Mesendoderm (in vitro differentiated cells): ENCODE measurements at regions not wholly inside any gene's neighbourhood (a gene's known extent, or its start where the extent isn't known, plus 50 kb on each side); places are given as distances from the start of the nearest gene placed in this dataset.
"Not testable (repeated sequence)": the region's sequence is repeated elsewhere in the genome, so short reads cannot be mapped to it uniquely, and the experiment has no call there.

Experiments used
- DNase-seq: peaks from one replicate; pipeline ENCODE4 v3.0.0; 2013
- H2AK5ac ChIP-seq: 2 replicates; pipeline ENCODE4 v1.6.1; 2013; ENCODE audit warnings: low read length, inconsistent platforms
- H2BK120ac ChIP-seq: 2 replicates; pipeline ENCODE4 v1.6.1; 2013; ENCODE audit warnings: low read depth, mild to moderate bottlenecking, low read length, moderate library complexity, mixed read lengths
- H2BK15ac ChIP-seq: replicated peaks from 2 replicates; pipeline ENCODE4 v1.6.1; 2013; ENCODE audit warnings: low read depth, mild to moderate bottlenecking, moderate library complexity
- H2BK5ac ChIP-seq: 2 replicates; pipeline ENCODE4 v1.6.1; 2013; ENCODE audit warnings: low read length, inconsistent platforms
- H3K18ac ChIP-seq: 2 replicates; pipeline ENCODE4 v1.6.1; 2013; ENCODE audit warnings: mild to moderate bottlenecking, low read length, mixed read lengths
- H3K23ac ChIP-seq: one replicate; pipeline ENCODE4 v1.6.1; 2013; ENCODE audit warnings: low read length
- H3K27ac ChIP-seq: 2 replicates; pipeline ENCODE4 v1.5.1; 2013; ENCODE audit warnings: low read depth, mild to moderate bottlenecking, inconsistent platforms, low read length, moderate library complexity
- H3K27me3 ChIP-seq: 2 replicates; pipeline ENCODE4 v1.6.1; 2013; ENCODE audit warnings: low read length, control low read depth, mild to moderate bottlenecking, inconsistent platforms; ENCODE audit not compliant: insufficient read depth, poor library complexity
- H3K36me3 ChIP-seq: 2 replicates; pipeline ENCODE4 v1.6.1; 2013; ENCODE audit warnings: low read length, inconsistent platforms; ENCODE audit not compliant: control insufficient read depth, insufficient read depth
- H3K4ac ChIP-seq: one replicate; pipeline ENCODE4 v1.6.1; 2013; ENCODE audit warnings: low read depth, mild to moderate bottlenecking, low read length, moderate library complexity
- H3K4me1 ChIP-seq: 2 replicates; pipeline ENCODE4 v1.6.1; 2013; ENCODE audit warnings: low read depth, low read length, inconsistent platforms; ENCODE audit not compliant: control insufficient read depth
- H3K4me2 ChIP-seq: 2 replicates; pipeline ENCODE4 v1.6.1; 2013; ENCODE audit warnings: low read length
- H3K4me3 ChIP-seq: 2 replicates; pipeline ENCODE4 v1.5.1; 2013; ENCODE audit warnings: mild to moderate bottlenecking, low read length
- H3K56ac ChIP-seq: one replicate; pipeline ENCODE4 v1.6.1; 2013; ENCODE audit warnings: low read length
- H3K79me1 ChIP-seq: 2 replicates; pipeline ENCODE4 v1.6.1; 2013; ENCODE audit warnings: low read length, inconsistent platforms
- H3K79me2 ChIP-seq: 2 replicates; pipeline ENCODE4 v1.6.1; 2013; ENCODE audit warnings: mild to moderate bottlenecking, low read length; ENCODE audit not compliant: control insufficient read depth, insufficient read depth
- H3K9ac ChIP-seq: 2 replicates; pipeline ENCODE4 v1.6.1; 2013; ENCODE audit warnings: low read length, inconsistent platforms
- H4K5ac ChIP-seq: one replicate; pipeline ENCODE4 v1.6.1; 2013; ENCODE audit warnings: low read length
- H4K8ac ChIP-seq: one replicate; pipeline ENCODE4 v1.6.1; 2013; ENCODE audit warnings: low read depth, mild to moderate bottlenecking, control low read depth, low read length, moderate library complexity
- WGBS: extraction: QIAGEN DNeasy Blood & Tissue Kit; methylation state at CpG from one replicate; pipeline ENCODE4 v1.1.7; 2013; ENCODE audit warnings: low lambda C conversion rate, missing lambda C conversion rate; ENCODE audit not compliant: insufficient coverage; ENCODE audit errors: extremely low coverage; 5-methylcytosine and 5-hydroxymethylcytosine counted together

DNA sequence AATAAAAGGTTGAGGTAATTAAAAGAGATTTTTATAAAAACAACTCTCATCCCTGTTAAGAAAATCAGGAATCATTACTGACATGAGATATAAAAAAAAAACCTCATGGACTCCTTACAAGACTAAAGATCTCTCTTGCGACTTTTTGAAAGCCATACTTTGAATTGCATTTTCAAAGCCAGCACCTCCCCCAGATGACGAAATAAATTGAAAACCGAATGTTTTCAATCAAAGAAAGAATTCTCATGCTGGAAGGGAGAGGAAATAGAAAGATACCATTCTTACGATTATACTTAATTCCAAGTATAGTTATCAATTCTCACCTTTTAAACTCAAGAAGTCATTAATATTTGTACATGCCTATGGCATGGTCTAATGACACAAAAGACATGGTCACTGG is 452.3 kb downstream of the GJA1 start:
- no peak for DNase-seq
- H3K27ac ChIP-seq: no peak overlapping the region
- H3K4me3 ChIP-seq: no peak overlapping the region
- no peaks in the 10 kb centered on the region for H3K79me1 ChIP-seq
- no peak overlapping the region for H2BK120ac ChIP-seq
- H3K18ac ChIP-seq: no peak overlapping the region
- no peak overlapping the region for H2AK5ac ChIP-seq
- H2BK5ac ChIP-seq: no peak overlapping the region
- H3K79me2 ChIP-seq: no peaks in the 10 kb centered on the region
- no peak overlapping the region for H3K23ac ChIP-seq
- H3K4ac ChIP-seq: no peak overlapping the region
- no peak overlapping the region for H3K56ac ChIP-seq
- H2BK15ac ChIP-seq: no peak overlapping the region
- WGBS: no CpG with 5 or more reads among the region's 4 CpGs
- H4K5ac ChIP-seq: no peak overlapping the region
- H3K9ac ChIP-seq: no peak overlapping the region
- H3K4me1 ChIP-seq: peaks cover 4% of the 10 kb centered on the region
- no peak overlapping the region for H4K8ac ChIP-seq
- H3K4me2 ChIP-seq: no peak overlapping the region
- no peaks in the 10 kb centered on the region for H3K27me3 ChIP-seq
- H3K36me3 ChIP-seq: no peaks in the 10 kb centered on the region

GRCh38 chr6:121890307-121890910 is 455.0 kb downstream of the GJA1 start:
- Histone ChIP-seq H3K23ac (no peak overlapping the region), H2AK5ac (no peak overlapping the region), H3K36me3 (no peaks in the 10 kb centered on the region), H3K9ac (peak overlapping the region; percentile 17), H2BK15ac (no peak overlapping the region), H3K56ac (peak overlapping the region; percentile 73), H2BK5ac (peak overlapping the region; percentile 94), H3K27ac (peak overlapping the region; percentile 94), H4K8ac (peak overlapping the region; percentile 39), H3K4ac (peak overlapping the region; percentile 96), H2BK120ac (peak overlapping the region; percentile 96), H3K4me2 (no peak overlapping the region), H3K4me1 (peaks cover 4% of the 10 kb centered on the region), H3K79me2 (no peaks in the 10 kb centered on the region), H4K5ac (no peak overlapping the region), H3K4me3 (no peak overlapping the region), H3K79me1 (no peaks in the 10 kb centered on the region), H3K27me3 (no peaks in the 10 kb centered on the region), H3K18ac (peak overlapping the region; percentile 94)
- WGBS: no CpG with 5 or more reads among the region's 2 CpGs
- peak; percentile 98 for DNase-seq

GRCh38 chr6:121895731-121896130 is 460.3 kb downstream of the GJA1 start:
- H4K8ac ChIP-seq, H3K27ac ChIP-seq, H2AK5ac ChIP-seq, H2BK120ac ChIP-seq, H3K27me3 ChIP-seq, H3K9ac ChIP-seq, H3K79me2 ChIP-seq, H3K36me3 ChIP-seq, H3K18ac ChIP-seq, H3K4me2 ChIP-seq, H3K79me1 ChIP-seq, H3K4me1 ChIP-seq, H3K56ac ChIP-seq, H4K5ac ChIP-seq, H3K23ac ChIP-seq, H3K4ac ChIP-seq, H2BK5ac ChIP-seq, H3K4me3 ChIP-seq, H2BK15ac ChIP-seq: not testable (repeated sequence)
- WGBS: no CpG with 5 or more reads among the region's 5 CpGs
- DNase-seq: peak; percentile 24

GRCh38 chr6:121896363-121896762 is 460.9 kb downstream of the GJA1 start:
- Histone ChIP-seq H3K18ac (no peak overlapping the region), H3K27ac (no peak overlapping the region), H3K27me3 (no peaks in the 10 kb centered on the region), H4K8ac (no peak overlapping the region), H2AK5ac (no peak overlapping the region), H4K5ac (no peak overlapping the region), H3K4me2 (no peak overlapping the region), H3K4me3 (no peak overlapping the region), H3K56ac (no peak overlapping the region), H3K23ac (no peak overlapping the region), H3K36me3 (no peaks in the 10 kb centered on the region), H2BK15ac (no peak overlapping the region), H3K9ac (no peak overlapping the region), H3K79me2 (no peaks in the 10 kb centered on the region), H3K4me1 (no peaks in the 10 kb centered on the region), H2BK120ac (no peak overlapping the region), H3K79me1 (no peaks in the 10 kb centered on the region), H2BK5ac (no peak overlapping the region), H3K4ac (no peak overlapping the region)
- DNase-seq: no peak
- WGBS: no CpG with 5 or more reads among the region's 1 CpG

DNA sequence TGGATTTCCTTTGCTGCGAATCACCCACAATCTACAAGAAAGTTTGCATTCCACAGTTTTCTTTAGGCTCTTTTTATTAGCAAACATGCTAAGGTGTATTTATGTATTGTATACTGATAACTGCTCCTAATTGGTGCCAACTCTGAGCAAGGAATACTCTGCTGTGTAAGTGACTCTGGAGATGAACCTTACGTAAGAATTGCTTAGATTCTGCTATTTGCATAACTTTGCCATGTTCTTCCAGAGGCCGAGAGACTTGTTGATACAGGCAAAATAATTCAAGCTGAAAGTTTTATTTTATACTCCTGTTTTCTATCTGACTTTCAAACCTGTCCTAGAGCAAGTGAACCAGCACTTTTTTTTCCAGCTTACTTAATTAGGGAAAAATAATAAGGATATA is 461.3 kb downstream of the GJA1 start:
- H2BK5ac ChIP-seq: no peak overlapping the region
- H3K36me3 ChIP-seq: no peaks in the 10 kb centered on the region
- no peak overlapping the region for H4K5ac ChIP-seq
- no peak overlapping the region for H3K56ac ChIP-seq
- H3K27me3 ChIP-seq: no peaks in the 10 kb centered on the region
- H4K8ac ChIP-seq: no peak overlapping the region
- H2BK120ac ChIP-seq: no peak overlapping the region
- H2BK15ac ChIP-seq: no peak overlapping the region
- no peak overlapping the region for H3K23ac ChIP-seq
- H3K4me2 ChIP-seq: no peak overlapping the region
- no peak overlapping the region for H3K9ac ChIP-seq
- H3K4me3 ChIP-seq: no peak overlapping the region
- H2AK5ac ChIP-seq: no peak overlapping the region
- no peak overlapping the region for H3K27ac ChIP-seq
- no CpG with 5 or more reads among the region's 3 CpGs for WGBS
- H3K79me2 ChIP-seq: no peaks in the 10 kb centered on the region
- no peak overlapping the region for H3K4ac ChIP-seq
- no peak for DNase-seq
- no peaks in the 10 kb centered on the region for H3K79me1 ChIP-seq
- H3K18ac ChIP-seq: no peak overlapping the region
- H3K4me1 ChIP-seq: no peaks in the 10 kb centered on the region

- Histone ChIP-seq H2AK5ac (no peak overlapping the region), H2BK15ac (no peak overlapping the region), H3K27ac (no peak overlapping the region), H3K4ac (no peak overlapping the region), H3K79me2 (no peaks in the 10 kb centered on the region), H3K4me1 (no peaks in the 10 kb centered on the region), H3K27me3 (no peaks in the 10 kb centered on the region), H3K18ac (no peak overlapping the region), H4K5ac (no peak overlapping the region), H2BK120ac (no peak overlapping the region), H3K23ac (no peak overlapping the region), H4K8ac (no peak overlapping the region), H3K79me1 (no peaks in the 10 kb centered on the region), H3K9ac (no peak overlapping the region), H2BK5ac (no peak overlapping the region), H3K56ac (no peak overlapping the region), H3K36me3 (no peaks in the 10 kb centered on the region), H3K4me2 (no peak overlapping the region), H3K4me3 (no peak overlapping the region)
- no peak for DNase-seq
- WGBS: no CpG with 5 or more reads among the region's 1 CpG
Observed at GRCh38 chr6:121897337-121897760, 461.9 kb downstream of the GJA1 start.
